ENCODE measurements at regions not wholly inside any gene's neighbourhood (a gene's known extent, or its start where the extent isn't known, plus 50 kb on each side); places are given as distances from the start of the nearest gene placed in this dataset.

DNA sequence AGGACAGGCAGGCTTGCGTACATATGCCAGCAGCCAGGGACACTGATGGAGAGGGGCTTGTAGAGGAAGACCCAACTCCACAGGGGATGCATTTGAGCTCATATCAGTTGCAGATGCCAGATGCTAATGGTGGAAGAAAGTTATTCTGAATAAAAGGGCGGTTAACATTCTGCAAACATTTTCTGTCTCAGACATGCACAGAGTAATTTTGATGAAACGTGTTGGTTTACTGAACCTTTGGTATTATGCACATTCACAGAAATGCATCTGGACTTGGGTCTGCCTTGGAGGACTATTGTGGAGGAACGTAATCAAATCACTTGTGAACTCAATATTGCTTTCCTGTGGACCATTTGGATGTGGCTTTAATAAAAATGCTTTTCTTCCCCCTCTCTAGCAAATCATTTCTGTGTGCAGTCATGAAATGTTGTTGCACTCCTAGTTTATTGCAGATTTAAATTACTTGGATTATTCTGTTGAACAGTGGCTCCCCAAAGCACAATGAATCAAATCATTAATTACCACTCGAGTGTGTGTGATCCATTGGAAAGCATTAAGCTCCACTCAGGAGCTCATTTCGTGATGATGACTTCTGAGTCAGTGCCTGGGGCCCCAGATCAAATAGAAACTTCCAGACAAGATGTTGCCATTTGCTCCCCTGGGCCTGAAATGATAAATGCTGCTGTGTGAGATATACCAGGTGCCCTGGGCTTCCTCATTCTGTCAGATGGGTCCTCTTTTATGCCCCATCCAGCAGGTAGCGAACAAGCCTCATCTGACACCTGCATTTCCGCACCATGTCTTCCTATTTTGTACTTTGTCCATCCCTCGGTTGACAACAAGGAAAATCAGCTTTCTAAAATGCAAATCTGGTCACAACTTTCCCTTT lies 697.0 kb upstream of the HS6ST1 start:
- H3K4me2 ChIP-seq (ENCODE audit: low read depth, low read length, poor library complexity, severe bottlenecking): no peak overlapping the region
- H4K20me1 ChIP-seq (ENCODE audit: low read depth, low read length): no peaks in the 10 kb centered on the region
- H3K27me3 ChIP-seq (ENCODE audit: low read length): no peaks in the 10 kb centered on the region
- H3F3A ChIP-seq (ENCODE audit: insufficient read depth): no peaks in the 10 kb centered on the region
- no peak overlapping the region for H3K9ac ChIP-seq (ENCODE audit: low read length)
- H2AFZ ChIP-seq (ENCODE audit: low read depth, low read length, severe bottlenecking): no peak overlapping the region
- H3K9me2 ChIP-seq (replicated peaks; ENCODE audit: insufficient read depth, low read length): no peaks in the 10 kb centered on the region
- H3K36me3 ChIP-seq (ENCODE audit: low read length): no peaks in the 10 kb centered on the region
- no peak overlapping the region for H3K4me3 ChIP-seq (ENCODE audit: insufficient read depth, low read length, poor library complexity, severe bottlenecking)
- H3K27ac ChIP-seq (ENCODE audit: low read depth, low read length): no peak overlapping the region
- H3K9me3 ChIP-seq (ENCODE audit: insufficient read depth, low read length): no peaks in the 10 kb centered on the region
- H3K79me2 ChIP-seq (ENCODE audit: insufficient read depth, low read length): no peaks in the 10 kb centered on the region
- TF ChIP-seq EZH2phosphoT487 (conservative IDR thresholded peaks at IDR 0.05; ENCODE audit: low read length): no peak
- TF ChIP-seq CTCF (IDR thresholded peaks at IDR 0.05; ENCODE audit: insufficient read depth, low read length, poor library complexity, severe bottlenecking): no peak

DNA sequence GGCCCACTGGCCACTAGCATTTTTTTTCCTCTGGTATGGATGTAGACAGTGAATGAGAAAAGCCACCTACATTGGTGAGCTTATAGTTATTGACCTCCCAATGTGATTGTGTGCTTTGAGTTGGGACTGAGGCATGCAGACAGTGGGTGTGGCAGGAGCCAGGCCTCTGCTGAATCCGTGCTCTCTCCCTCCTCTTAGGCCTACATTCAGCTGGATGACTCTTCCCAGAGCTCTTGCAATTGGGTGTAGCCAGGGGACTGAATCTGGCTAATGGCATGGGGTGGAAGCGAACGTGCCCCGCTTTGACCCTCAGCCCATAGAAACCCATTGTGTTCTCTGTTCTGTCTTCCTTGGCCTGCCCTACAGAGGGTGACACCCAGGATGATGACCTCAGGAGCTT lies 698.3 kb upstream of the HS6ST1 start:
- Histone ChIP-seq H3K36me3 (ENCODE audit: low read length) (no peaks in the 10 kb centered on the region), H3K27me3 (ENCODE audit: low read length) (no peaks in the 10 kb centered on the region), H3F3A (ENCODE audit: insufficient read depth) (no peaks in the 10 kb centered on the region), H2AFZ (ENCODE audit: low read depth, low read length, severe bottlenecking) (no peak overlapping the region), H3K27ac (ENCODE audit: low read depth, low read length) (no peak overlapping the region), H3K9ac (ENCODE audit: low read length) (no peak overlapping the region), H3K4me2 (ENCODE audit: low read depth, low read length, poor library complexity, severe bottlenecking) (no peak overlapping the region), H4K20me1 (ENCODE audit: low read depth, low read length) (no peaks in the 10 kb centered on the region), H3K4me3 (ENCODE audit: insufficient read depth, low read length, poor library complexity, severe bottlenecking) (no peak overlapping the region), H3K79me2 (ENCODE audit: insufficient read depth, low read length) (no peaks in the 10 kb centered on the region), H3K9me3 (ENCODE audit: insufficient read depth, low read length) (no peaks in the 10 kb centered on the region), H3K9me2 (replicated peaks; ENCODE audit: insufficient read depth, low read length) (no peaks in the 10 kb centered on the region)
- TF ChIP-seq CTCF (IDR thresholded peaks at IDR 0.05; ENCODE audit: insufficient read depth, low read length, poor library complexity, severe bottlenecking) (no peak), EZH2phosphoT487 (conservative IDR thresholded peaks at IDR 0.05; ENCODE audit: low read length) (no peak)

DNA sequence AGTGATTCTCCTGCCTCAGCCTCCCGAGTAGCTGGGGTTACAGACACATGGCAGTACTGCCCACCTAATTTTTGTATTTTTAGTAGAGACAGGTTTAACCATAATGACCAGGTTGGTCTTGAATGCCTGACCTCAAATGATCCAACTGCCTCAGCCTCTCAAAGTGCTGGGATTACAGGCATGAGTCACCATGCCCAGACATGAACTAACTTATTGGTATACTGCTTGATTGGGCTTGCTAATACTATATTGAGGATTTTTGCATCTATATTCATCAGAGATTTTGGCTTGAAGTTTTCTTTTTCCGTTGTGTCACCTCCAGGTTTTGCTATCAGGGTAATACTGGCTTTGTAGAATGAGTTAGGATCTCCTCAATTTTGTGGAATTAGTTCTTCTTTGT lies 706.1 kb upstream of the HS6ST1 start:
- H3K79me2 ChIP-seq (ENCODE audit: insufficient read depth, low read length): no peaks in the 10 kb centered on the region
- H3K27ac ChIP-seq (ENCODE audit: low read depth, low read length): no peak overlapping the region
- no peaks in the 10 kb centered on the region for H3K9me2 ChIP-seq (replicated peaks; ENCODE audit: insufficient read depth, low read length)
- no peak overlapping the region for H3K4me2 ChIP-seq (ENCODE audit: low read depth, low read length, poor library complexity, severe bottlenecking)
- TF ChIP-seq CTCF (IDR thresholded peaks at IDR 0.05; ENCODE audit: insufficient read depth, low read length, poor library complexity, severe bottlenecking) (no peak), EZH2phosphoT487 (conservative IDR thresholded peaks at IDR 0.05; ENCODE audit: low read length) (no peak)
- H3K36me3 ChIP-seq (ENCODE audit: low read length): no peaks in the 10 kb centered on the region
- no peak overlapping the region for H3K9ac ChIP-seq (ENCODE audit: low read length)
- H3K27me3 ChIP-seq (ENCODE audit: low read length): no peaks in the 10 kb centered on the region
- H3F3A ChIP-seq (ENCODE audit: insufficient read depth): no peaks in the 10 kb centered on the region
- no peak overlapping the region for H3K4me3 ChIP-seq (ENCODE audit: insufficient read depth, low read length, poor library complexity, severe bottlenecking)
- H2AFZ ChIP-seq (ENCODE audit: low read depth, low read length, severe bottlenecking): no peak overlapping the region
- H3K9me3 ChIP-seq (ENCODE audit: insufficient read depth, low read length): no peaks in the 10 kb centered on the region
- H4K20me1 ChIP-seq (ENCODE audit: low read depth, low read length): no peaks in the 10 kb centered on the region
